Neural cell (in vitro differentiated cells): ENCODE measurements at regions not wholly inside any gene's neighbourhood (a gene's known extent, or its start where the extent isn't known, plus 50 kb on each side); places are given as distances from the start of the nearest gene placed in this dataset.

Experiments
- CTCF ChIP-seq: fragments of 450-650 bp; IDR thresholded peaks from 2 replicates; pipeline ENCODE4 v1.5.1; 2014; ENCODE audit warnings: antibody characterized with exemption, mild to moderate bottlenecking, moderate library complexity; ENCODE audit not compliant: poor library complexity, severe bottlenecking
- EZH2 ChIP-seq: fragments of 200-600, 300-800 bp; shearing (Covaris generic), sonication (generic); IDR thresholded peaks from 2 replicates; pipeline ENCODE4 v1.6.1; 2014; ENCODE audit warnings: antibody characterized with exemption, low read length, borderline replicate concordance, mild to moderate bottlenecking; ENCODE audit not compliant: insufficient read depth, poor library complexity, severe bottlenecking
- MXI1 ChIP-seq: fragments of 450-650 bp; conservative IDR thresholded peaks from 2 replicates; pipeline ENCODE4 v1.6.1; 2014; ENCODE audit warnings: antibody characterized with exemption, mild to moderate bottlenecking; ENCODE audit not compliant: poor library complexity, severe bottlenecking
- POLR2AphosphoS5 ChIP-seq: IDR thresholded peaks from 2 replicates; pipeline ENCODE4 v1.6.1; 2012
- RAD21 ChIP-seq: fragments of 450-650 bp; conservative IDR thresholded peaks from 2 replicates; pipeline ENCODE4 v1.6.1; 2014; ENCODE audit warnings: antibody characterized with exemption, mild to moderate bottlenecking, moderate library complexity
- TAF1 ChIP-seq: IDR thresholded peaks from 2 replicates; pipeline ENCODE4 v1.6.1; 2012; ENCODE audit warnings: low read depth

GRCh38 chr5:158074597-158074991 lies 215.6 kb upstream of the CLINT1 start:
- TF ChIP-seq POLR2AphosphoS5 = no peak
- TF ChIP-seq CTCF = no peak
- TF ChIP-seq TAF1 = no peak
- no peak for TF ChIP-seq RAD21
- no peak for TF ChIP-seq EZH2
- no peak for TF ChIP-seq MXI1
